OCI-LY1 (cell line): ENCODE measurements at regions not wholly inside any gene's neighbourhood (a gene's known extent, or its start where the extent isn't known, plus 50 kb on each side); places are given as distances from the start of the nearest gene placed in this dataset.

Experiments used
- H2AFZ ChIP-seq: fragments of 200-600 bp; sonication (generic), shearing (Covaris generic); 2 replicates; pipeline ENCODE4 v1.6.0; 2014; ENCODE audit warnings: antibody characterized with exemption, mild to moderate bottlenecking, low read length
- H3F3A ChIP-seq: fragments of 200-600 bp; sonication (generic), shearing (Covaris generic); 2 replicates; pipeline ENCODE4 v1.6.0; 2014; ENCODE audit warnings: mild to moderate bottlenecking, antibody characterized with exemption, low read length, moderate library complexity; ENCODE audit not compliant: insufficient read depth
- H3K27ac ChIP-seq: fragments of 200-600 bp; sonication (generic); 2 replicates; pipeline ENCODE4 v1.5.1; 2014; ENCODE audit warnings: low read length, mixed run types, mild to moderate bottlenecking, low read depth; ENCODE audit not compliant: poor library complexity, severe bottlenecking
- H3K27me3 ChIP-seq: fragments of 200-600 bp; sonication (generic); 2 replicates; pipeline ENCODE4 v1.6.0; 2014; ENCODE audit warnings: antibody characterized with exemption, mild to moderate bottlenecking, low read length, moderate library complexity; ENCODE audit not compliant: insufficient read depth
- H3K36me3 ChIP-seq: fragments of 200-600 bp; sonication (generic); 2 replicates; pipeline ENCODE4 v1.6.1; 2014; ENCODE audit warnings: mild to moderate bottlenecking, antibody characterized with exemption, low read length, moderate library complexity, mixed read lengths; ENCODE audit not compliant: insufficient read depth
- H3K4me1 ChIP-seq: fragments of 200-600 bp; sonication (generic); 2 replicates; pipeline ENCODE4 v1.5.1; 2014; ENCODE audit warnings: mild to moderate bottlenecking, low read length, moderate library complexity; ENCODE audit not compliant: insufficient read depth, severe bottlenecking
- H3K4me2 ChIP-seq: fragments of 200-600 bp; sonication (generic), shearing (Covaris generic); 2 replicates; pipeline ENCODE4 v1.6.1; 2014; ENCODE audit warnings: low read length
- H3K4me3 ChIP-seq: fragments of 200-600 bp; sonication (generic); 2 replicates; pipeline ENCODE4 v1.5.1; 2014; ENCODE audit warnings: low read length, low read depth, mild to moderate bottlenecking, mixed read lengths; ENCODE audit not compliant: poor library complexity, severe bottlenecking
- H3K79me2 ChIP-seq: fragments of 200-600 bp; shearing (Covaris generic); 2 replicates; pipeline ENCODE4 v1.6.1; 2016; ENCODE audit warnings: mixed run types, low read length, mixed read lengths; ENCODE audit not compliant: insufficient read depth
- H3K9ac ChIP-seq: fragments of 200-600 bp; sonication (generic), shearing (Covaris generic); 2 replicates; pipeline ENCODE4 v1.6.1; 2014; ENCODE audit warnings: mild to moderate bottlenecking, low read length, mixed read lengths
- H3K9me2 ChIP-seq: fragments of 200-600 bp; sonication (generic), shearing (Covaris generic); 2 replicates; pipeline ENCODE4 v1.6.1; 2014; ENCODE audit warnings: low read depth, mild to moderate bottlenecking, low read length, mixed read lengths
- H3K9me3 ChIP-seq: fragments of 200-600 bp; shearing (Covaris generic); 2 replicates; pipeline ENCODE4 v1.6.1; 2014; ENCODE audit warnings: low read length, mixed read lengths
- H4K20me1 ChIP-seq: fragments of 200-600 bp; sonication (generic), shearing (Covaris generic); 2 replicates; pipeline ENCODE4 v1.6.0; 2016; ENCODE audit warnings: mild to moderate bottlenecking, low read length; ENCODE audit not compliant: insufficient read depth
- EZH2 ChIP-seq: fragments of 200-600 bp; sonication (generic), shearing (Covaris generic); IDR thresholded peaks from 2 replicates; pipeline ENCODE4 v1.8.0; 2017; ENCODE audit warnings: borderline replicate concordance, mixed run types, mild to moderate bottlenecking, antibody characterized with exemption, low read length, moderate library complexity, mixed read lengths
- TF ChIP-seq, protein P1 (sequence below): fragments of 200-600 bp; sonication (generic), shearing (Covaris generic); IDR thresholded peaks from 2 replicates; pipeline ENCODE4 v1.5.1; 2017; ENCODE audit warnings: mild to moderate bottlenecking, antibody characterized with exemption, low read length, moderate library complexity, mixed read lengths

GRCh38 chr10:118910702-118911101, 118.8 kb upstream of the NANOS1 start:
- Histone ChIP-seq H3K27me3 (0 out of 2 replicates have a peak, but pooled peaks cover 3% of the 10 kb centered on the region), H3F3A (no peaks in the 10 kb centered on the region), H3K9me2 (no peaks in the 10 kb centered on the region), H3K4me2 (no peak overlapping the region), H3K79me2 (no peaks in the 10 kb centered on the region), H3K36me3 (no peaks in the 10 kb centered on the region), H3K4me1 (no peaks in the 10 kb centered on the region), H3K4me3 (no peak overlapping the region), H3K9ac (no peak overlapping the region), H4K20me1 (no peaks in the 10 kb centered on the region), H3K27ac (no peak overlapping the region), H3K9me3 (no peaks in the 10 kb centered on the region), H2AFZ (no peak overlapping the region)
- TF ChIP-seq, protein P1, sequence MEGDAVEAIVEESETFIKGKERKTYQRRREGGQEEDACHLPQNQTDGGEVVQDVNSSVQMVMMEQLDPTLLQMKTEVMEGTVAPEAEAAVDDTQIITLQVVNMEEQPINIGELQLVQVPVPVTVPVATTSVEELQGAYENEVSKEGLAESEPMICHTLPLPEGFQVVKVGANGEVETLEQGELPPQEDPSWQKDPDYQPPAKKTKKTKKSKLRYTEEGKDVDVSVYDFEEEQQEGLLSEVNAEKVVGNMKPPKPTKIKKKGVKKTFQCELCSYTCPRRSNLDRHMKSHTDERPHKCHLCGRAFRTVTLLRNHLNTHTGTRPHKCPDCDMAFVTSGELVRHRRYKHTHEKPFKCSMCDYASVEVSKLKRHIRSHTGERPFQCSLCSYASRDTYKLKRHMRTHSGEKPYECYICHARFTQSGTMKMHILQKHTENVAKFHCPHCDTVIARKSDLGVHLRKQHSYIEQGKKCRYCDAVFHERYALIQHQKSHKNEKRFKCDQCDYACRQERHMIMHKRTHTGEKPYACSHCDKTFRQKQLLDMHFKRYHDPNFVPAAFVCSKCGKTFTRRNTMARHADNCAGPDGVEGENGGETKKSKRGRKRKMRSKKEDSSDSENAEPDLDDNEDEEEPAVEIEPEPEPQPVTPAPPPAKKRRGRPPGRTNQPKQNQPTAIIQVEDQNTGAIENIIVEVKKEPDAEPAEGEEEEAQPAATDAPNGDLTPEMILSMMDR, result no peak
- TF ChIP-seq EZH2, result no peak

- Histone ChIP-seq H3K4me1 (no peaks in the 10 kb centered on the region), H3K27me3 (0 out of 2 replicates have a peak, but pooled peaks cover 3% of the 10 kb centered on the region), H3F3A (no peaks in the 10 kb centered on the region), H3K9me2 (no peaks in the 10 kb centered on the region), H3K9me3 (no peaks in the 10 kb centered on the region), H3K9ac (no peak overlapping the region), H3K27ac (no peak overlapping the region), H3K36me3 (no peaks in the 10 kb centered on the region), H3K4me2 (no peak overlapping the region), H2AFZ (no peak overlapping the region), H4K20me1 (no peaks in the 10 kb centered on the region), H3K79me2 (no peaks in the 10 kb centered on the region), H3K4me3 (no peak overlapping the region)
- no peak for TF ChIP-seq EZH2
- TF ChIP-seq, protein P1, result no peak
Measured at GRCh38 chr10:118911363-118911762, 118.2 kb upstream of the NANOS1 start.

DNA sequence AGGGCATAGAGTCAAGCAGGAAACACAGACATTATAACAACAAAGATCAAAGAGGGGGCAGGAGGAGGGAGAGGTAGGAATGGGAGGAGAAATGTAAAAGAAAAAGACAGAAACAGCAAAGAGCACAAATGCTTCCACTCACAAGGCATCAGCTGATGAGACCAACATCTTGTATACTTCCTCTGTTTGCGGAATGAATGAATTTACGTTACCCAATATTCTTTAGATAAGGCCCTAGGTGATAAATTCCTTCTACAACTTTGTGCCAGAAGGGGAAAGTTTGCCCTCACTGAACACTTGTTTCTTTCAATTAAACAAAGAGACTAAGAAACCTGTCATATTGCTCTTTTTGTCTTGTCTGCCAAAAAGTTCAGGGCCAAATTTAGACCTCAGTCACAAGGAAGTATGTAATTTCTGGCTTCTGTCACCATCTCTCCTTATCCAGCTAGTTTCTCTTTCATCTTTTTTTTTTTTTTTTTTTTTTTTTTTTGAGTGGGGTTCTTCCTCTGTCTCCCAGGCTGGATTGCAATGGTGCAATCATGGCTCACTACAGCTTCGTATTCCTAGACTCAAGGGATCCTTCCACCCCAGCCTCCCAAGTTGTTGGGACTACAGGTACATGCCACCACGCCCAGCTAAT, 116.4 kb upstream of the NANOS1 start:
- no peak overlapping the region for H3K27ac ChIP-seq
- H3K4me2 ChIP-seq, result no peak overlapping the region
- no peak overlapping the region for H2AFZ ChIP-seq
- H3K27me3 ChIP-seq, result 0 out of 2 replicates have a peak, but pooled peaks cover 3% of the 10 kb centered on the region
- H3K79me2 ChIP-seq, result no peaks in the 10 kb centered on the region
- H3K4me3 ChIP-seq, result no peak overlapping the region
- H3F3A ChIP-seq, result no peaks in the 10 kb centered on the region
- no peaks in the 10 kb centered on the region for H3K4me1 ChIP-seq
- H3K9me3 ChIP-seq, result no peaks in the 10 kb centered on the region
- no peaks in the 10 kb centered on the region for H3K36me3 ChIP-seq
- H4K20me1 ChIP-seq, result no peaks in the 10 kb centered on the region
- H3K9me2 ChIP-seq, result no peaks in the 10 kb centered on the region
- TF ChIP-seq, protein P1, result no peak
- no peak for TF ChIP-seq EZH2
- no peak overlapping the region for H3K9ac ChIP-seq
